Stimulated activated CD4-positive, alpha-beta T cell treated with anti-CD3 and anti-CD28 coated beads, Interleukin-1b, Interleukin-23, amount 100 ng/mL, for 1 hour (primary cell): ENCODE measurements at regions not wholly inside any gene's neighbourhood (a gene's known extent, or its start where the extent isn't known, plus 50 kb on each side); places are given as distances from the start of the nearest gene placed in this dataset.

Source experiments
- DNase-seq, 2 donors: peaks; one replicate each; pipeline ENCODE4 v3.0.0-alpha.2; 2020; ENCODE audit warnings: low read depth in 2 of 2

DNA sequence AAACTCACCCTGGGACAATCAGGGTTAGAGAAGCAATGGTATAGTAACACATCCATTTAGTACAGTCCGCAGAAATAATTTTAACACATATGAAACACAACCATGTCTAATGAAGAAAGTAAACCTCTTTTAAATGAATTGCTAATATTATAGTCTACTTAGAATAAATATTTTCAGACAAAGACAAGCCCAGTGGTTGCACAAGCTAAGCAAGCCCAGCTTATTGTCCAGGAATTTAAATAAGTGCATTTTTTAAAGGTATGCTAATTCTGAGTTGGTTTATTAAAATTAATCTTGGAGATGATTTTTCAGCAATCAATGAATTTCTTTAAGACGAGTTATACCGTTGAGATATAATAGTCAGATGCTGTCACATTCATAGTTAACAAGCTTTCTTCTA lies 118.8 kb upstream of the BLID start:
- no peak for DNase-seq

DNA sequence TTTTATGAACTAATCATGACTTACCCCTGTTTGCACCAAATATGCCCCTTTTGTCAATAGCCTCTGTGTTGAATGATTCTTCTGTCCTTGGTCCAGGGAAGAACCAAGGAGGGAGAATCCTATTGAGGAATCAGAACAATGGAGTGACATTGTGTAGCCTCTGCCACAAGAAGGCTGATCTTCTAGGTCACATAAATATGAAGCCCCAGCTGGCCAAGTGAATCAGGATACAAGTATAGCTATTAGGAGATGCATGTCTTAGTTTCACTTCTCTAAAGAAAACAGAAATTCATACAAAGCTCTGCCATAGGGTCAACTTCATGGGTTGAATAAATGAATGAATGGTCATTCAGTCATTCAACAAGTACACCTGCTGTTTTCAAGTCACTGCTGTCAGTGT lies 118.2 kb upstream of the BLID start:
- DNase-seq: no peak

DNA sequence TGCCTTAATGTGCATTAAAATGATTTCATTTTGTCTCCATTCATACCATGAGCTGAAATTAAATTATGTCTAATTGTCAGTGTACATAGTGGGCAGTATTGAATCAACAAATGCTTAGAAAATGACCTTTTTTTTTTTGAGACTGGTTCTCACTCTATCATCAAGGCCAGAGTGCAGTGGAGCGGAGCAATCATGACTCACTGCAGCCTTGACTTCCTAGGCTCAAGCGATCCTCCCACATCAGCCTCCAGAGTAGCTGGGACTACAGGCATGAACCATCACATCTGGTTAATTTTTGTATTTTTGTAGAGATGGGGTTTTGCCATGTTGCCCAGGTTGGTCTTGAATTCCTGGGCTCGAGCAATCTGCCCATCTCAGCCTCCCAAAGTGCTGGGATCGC lies 117.0 kb upstream of the BLID start:
- DNase-seq: no peak

DNA sequence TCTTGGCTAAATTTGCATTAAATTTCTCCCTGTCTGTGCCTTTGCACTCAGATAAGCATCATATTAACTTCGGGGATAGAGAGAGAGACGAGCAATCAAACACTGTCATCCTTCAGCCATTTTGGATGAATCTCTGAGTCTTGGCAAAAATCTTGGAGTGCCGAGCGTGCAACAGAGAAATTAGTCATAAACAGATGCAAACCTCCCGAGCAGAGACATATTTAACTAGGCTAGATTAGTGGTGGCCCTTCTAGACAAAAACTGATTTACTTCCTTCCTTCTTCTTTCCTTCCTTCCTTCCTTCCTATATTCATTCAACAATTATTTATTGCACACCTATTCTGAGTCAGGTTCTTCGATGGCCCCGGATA lies 114.4 kb upstream of the BLID start:
- DNase-seq: no peak

DNA sequence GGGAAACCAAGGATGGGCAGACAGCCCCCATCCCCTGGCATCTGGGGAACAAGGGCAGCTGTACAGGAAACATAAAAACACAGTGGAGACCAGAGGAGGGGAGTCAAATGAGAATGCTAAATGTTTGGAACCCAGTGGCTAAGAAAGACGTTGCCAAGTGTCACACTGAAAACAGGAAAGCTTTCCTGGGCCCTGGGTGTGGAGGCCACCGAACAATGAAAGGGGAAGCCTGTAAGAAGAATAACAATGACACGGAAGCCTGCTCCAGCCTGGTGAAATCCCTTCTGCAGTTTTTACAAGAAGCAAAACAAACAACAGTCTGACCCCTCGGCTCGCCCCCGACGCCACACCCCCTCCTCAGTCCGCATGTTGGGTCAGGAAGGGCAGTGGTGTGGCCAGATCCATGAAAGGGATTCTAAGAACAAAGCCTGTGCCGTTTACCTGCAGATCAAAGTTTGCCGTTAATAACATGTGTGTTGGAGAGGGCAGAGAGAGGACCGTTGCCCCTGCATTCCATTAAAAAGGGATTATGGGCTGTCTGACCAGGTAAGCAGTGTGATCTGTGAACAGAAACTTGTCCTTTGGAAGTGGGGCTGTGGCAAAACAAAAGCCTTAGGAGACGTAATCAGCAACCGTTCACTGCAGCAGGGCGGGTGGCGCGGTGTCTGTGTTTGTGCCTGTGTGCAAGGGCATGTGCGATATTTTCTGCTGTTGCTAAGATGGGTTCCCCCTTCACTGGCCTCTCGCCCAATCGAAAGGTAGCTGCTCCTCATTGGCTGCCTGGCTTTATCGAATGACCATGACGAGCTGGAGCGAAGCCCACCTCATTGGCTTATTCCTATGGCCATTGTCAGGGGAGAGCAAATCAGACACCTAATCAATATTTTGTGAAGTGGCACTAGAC lies 113.7 kb upstream of the BLID start:
- DNase-seq: no peak

DNA sequence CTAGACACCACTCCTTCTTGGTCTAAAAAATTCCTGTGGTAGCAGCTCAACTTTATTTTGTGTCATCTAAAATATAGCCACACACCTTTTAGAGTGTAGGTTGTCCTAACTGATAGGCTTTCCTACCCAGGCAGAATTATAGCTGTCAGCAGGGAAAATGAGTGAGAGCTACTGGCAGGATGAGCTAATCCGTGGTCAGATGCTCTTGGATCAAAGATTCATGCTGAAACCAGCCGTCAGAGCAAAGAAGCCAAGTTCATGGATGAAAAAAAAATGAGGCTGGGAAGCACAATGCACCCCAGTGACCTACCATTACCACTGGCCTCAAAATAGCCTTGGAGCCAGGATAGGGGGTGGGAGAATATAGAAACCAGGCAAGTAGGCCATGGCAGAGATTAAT lies 113.1 kb upstream of the BLID start:
- DNase-seq: no peak

DNA sequence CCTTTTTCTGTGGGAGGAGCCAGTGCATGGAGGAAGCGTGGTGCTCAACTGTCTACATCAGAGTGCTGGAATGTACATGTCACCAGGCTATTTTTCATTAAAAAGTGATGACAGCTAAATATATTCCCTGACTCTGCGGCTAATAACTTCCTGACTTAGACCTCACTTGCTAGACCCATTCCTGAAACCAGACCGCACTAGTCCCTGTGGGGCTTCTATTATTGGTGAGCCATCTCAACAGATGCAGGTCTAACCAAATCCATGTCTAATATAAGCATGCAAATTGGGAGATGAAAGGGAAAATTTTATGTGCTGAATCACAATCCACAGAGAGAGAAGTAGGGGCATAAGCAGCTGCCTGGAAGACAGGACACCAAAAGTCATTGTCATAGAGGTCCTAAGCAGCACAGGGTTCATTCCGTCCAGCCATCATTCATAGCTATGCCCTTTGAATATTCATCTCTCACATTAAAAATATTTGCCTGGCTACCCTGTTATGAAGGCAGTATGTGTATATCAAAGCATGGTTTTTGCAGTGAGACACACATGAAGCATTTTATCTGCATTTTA lies 110.9 kb upstream of the BLID start:
- DNase-seq: no peak

DNA sequence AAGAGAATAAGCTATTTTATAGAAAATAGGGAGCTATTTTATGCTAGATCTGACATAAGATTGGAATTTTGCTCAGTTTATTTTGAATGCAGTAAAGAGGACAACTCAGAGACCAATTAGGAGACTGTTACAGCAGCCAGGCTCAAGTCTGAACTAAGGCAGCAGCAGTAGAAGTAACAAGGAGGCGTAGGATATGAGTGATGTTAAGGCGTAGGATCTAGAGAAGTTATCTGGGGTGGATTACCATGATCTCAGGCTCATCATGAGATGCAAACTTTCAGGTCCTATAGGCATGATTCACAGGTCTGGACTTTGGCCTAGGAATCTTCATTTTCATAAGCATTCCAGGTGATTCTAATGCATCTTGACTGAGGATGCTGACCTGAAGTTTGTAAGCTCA lies 108.9 kb upstream of the BLID start:
- DNase-seq: no peak

DNA sequence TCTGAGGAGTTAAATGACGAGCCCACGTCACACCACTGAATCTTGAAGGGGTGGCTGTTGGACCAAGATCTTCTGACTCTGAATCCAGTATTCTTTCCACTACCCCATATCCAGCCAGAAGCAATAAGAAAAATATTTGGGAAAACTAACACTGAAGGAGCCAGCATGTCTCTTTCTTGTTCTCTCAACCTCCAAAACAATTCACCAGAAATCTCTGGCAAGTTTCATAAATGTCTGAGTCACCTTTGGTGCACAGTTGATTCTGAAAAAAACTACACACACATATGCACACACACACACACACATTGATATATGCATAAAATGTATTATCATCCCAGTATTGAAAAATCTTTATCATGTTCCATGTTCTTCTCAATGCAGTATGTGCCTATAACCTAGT lies 104.3 kb upstream of the BLID start:
- DNase-seq: no peak

DNA sequence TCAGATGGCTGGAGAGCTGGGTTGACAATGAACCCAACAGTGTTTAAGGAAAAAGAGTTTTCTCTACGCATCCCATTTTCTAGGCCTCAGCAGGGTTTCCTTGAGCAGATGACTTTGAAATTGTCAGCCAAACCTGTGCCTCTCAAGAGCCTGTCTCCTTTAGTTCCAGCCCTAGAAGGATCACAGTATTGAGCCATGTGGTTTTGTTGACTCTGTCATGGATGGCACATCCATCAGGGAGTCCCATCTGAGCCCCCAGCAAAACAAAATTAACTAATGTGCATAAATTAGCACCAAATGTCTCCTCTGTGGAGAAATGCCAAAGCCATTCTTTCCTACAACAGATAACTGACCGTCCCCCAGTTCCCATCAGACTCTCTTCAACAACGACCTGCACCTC lies 103.8 kb upstream of the BLID start:
- DNase-seq: no peak

DNA sequence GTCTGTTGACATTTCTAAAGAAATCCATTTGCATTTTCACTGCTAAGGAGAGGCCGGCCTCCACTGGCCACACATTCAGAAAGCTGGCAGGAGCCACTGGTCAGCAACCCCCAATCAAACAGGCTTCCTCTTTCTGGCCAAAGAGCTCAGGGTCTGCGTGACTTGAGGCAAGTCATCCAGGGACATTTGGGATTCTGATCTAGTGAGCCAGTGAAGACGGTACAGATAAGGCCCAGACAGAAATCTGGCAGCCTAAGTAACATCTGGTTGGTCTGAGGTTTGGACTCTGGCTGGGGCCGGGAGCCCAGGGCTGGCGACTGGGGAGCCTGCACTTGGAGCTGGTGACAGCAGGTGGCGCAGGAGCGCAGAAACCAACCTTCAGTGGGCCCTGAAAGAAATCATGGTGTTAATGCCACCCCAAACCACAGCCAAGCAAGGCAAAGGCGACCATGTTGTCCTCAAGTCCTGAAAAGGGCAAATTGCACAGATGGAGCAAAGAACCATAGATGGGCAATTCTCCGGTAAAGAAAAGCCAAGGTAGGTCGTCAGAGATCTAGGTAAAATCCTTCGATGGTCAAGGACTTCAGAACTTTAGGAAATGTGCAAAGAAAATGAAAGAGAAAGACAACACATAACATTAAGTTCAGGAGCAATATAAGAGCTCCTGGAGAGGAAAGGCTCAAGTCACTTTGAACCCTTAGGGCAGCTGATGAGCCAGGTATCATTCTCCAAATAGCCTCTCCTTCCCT lies 99.4 kb upstream of the BLID start:
- no peak for DNase-seq

DNA sequence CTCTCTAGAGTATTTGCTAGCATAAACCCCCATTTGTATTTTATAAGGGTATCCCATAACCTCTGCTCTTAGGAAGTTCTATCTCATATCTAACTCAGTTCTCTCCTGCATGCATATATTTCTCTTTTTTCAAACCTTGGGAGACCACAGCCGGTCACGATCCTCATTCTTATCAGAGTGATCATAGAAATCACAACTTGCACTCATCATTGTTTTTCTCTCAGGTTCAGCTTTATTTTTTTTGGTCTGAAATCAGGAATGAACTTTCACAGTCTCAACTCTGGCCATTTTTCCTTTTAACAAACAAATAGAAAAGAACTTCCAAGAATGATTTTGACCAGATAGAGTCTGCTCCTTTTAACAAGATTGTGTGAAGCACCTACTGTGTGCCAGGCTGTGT lies 98.6 kb upstream of the BLID start:
- DNase-seq: no peak

DNA sequence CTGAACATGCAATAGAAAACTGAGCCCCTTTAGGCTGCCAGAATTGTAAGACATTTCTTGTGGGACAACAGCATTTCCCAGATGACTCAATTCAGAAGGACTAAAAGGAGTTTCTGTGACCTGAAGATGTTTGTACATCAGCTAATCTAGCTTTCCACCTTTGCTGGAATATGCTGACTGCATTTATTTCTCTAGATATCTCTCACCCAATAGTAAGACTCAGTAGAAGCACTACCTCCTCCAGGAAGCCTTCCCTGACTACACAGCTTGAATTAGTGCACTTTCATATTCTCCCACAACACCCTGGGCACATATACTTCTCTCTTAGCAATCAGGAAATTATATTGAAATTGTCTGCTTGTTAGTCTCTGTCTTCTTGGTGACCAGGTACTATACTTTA lies 98.1 kb upstream of the BLID start:
- no peak for DNase-seq

DNA sequence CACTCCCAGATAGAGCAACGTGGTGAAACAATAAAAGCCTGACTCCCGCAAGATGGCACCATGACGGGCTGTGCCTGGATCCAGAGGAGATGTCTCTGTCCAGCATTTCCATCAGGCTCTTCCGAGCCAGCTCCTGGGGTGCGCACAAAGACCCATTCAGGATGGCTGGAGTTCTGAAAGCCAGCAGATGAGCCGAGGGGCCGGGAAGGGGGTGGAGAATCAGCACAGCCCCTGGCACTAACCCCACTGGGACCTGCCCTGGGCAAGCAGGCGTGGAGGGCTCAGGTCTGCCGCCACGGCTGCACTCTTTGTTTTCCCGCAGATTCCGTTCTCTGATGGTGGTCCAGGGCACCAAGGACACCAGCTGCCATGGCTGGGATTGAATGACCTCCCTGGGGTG lies 97.2 kb upstream of the BLID start:
- DNase-seq: no peak

DNA sequence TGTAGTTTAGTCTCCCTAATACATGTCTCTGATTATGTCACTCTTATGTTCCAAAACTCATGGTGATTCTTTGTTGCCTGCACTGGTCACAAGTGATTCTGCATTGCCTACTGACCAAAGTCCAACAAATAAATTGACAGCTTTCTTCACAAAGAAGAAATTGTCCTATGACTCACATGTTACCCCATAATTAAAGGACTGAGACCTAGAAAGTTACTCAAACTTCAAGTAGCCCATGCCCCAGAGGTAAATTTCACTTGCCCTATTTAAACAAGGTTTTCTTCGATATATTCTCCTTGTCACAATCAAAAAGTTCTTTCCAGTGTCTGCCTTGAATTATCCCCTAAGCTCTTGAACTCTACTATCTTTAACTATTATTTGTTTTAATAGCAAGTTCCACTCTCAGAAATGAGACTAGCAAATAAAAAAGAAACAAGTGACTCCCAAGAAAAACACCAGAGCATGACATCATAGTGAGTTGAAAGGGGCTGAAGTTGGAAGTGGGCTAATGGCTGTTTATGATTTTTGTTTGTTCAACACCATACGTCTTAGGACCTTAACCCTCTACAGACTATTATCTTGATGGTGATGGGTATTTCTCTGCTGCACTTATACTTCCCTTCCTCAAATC lies 94.5 kb upstream of the BLID start:
- DNase-seq: no peak

DNA sequence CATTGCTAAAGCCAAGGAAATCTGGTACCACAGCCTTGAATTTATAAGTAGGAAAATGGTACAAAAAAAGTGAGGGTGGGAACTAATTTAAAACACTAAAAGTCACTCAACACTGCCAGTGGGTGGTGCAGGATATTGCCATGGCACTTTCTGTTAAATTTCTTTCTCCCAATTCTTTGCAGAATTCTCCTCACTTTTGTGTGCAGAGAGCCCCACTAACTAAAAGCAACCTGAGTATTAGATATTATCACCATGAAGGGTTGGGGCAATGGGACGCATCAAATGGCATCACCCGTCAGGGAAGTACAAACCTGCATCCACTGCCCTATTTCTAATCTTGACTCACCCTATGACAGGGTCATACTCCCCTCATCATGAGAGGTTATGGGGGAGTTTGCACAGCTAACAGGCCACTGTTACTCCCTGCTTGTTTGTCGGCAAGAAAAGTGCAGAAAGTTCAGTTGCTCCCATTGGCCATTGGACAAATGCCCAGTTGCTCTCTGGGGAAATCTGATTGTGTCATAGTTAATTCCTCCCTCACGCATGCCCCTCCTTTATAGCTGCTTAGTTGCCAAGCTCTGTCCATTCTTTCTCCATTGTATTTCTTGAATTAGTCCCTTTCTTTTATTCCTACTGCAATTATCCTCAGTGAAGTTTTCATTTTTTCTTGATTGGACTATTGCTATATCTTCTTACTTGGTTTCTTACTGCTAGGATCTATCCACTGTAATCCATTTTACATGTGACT lies 93.8 kb upstream of the BLID start:
- DNase-seq: no peak

DNA sequence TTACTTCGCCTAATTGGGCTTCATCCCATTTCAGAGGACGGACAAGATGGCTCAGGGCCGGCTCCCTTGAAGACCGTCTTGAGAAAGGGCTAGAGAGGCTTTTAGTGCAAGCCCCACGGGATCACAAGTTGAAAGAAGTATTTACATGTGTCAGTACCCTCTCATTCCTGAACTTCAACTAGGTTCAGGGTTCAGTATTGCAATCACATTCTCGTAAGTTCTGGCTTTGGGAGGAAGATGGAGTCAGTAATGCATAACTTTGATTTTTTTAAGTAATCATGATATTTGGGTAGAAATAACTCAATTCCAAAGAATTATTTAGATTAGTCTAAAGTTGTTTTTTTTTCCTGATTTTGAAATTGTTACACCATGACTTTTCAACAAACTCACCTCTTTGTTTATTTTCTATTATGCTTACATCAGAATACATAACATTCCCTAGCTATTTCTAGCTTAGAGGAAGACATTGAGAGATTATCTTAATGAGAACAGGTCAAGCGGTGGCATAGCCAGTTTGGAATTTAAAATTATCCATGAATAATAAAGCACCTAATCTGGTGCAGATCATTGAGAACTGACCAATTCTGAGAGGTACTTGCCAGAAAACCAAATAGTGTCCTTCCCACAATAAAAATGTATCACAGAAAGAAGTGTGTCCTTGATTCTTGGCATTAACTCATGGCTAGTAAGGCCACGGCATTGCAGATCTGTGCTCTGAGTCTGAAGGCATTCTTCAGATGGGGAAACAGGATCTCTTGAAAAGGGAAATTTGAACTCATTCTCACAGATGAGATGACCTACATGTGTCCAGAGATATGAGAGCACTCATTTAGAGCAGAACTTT lies 92.1 kb upstream of the BLID start:
- no peak for DNase-seq

DNA sequence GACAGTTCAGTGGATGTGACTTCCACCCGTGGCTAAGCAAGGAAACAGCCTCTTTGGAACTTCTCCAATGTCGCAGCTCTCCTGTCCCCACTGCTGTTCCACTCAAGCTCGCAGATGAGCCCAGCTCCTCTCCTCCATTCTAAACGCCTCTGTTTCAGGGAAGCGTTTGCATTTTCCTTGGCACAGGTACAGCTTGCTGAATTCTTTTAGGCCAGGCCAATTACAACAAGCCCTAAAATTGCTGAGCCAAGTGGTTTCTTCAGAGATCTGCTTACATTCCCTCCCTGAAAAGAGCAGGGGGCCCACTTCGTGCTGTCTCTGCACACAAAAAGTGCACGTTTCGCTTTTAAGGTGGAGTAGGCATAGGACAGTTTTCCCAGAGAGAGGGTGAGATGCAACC lies 91.5 kb upstream of the BLID start:
- DNase-seq: no peak

DNA sequence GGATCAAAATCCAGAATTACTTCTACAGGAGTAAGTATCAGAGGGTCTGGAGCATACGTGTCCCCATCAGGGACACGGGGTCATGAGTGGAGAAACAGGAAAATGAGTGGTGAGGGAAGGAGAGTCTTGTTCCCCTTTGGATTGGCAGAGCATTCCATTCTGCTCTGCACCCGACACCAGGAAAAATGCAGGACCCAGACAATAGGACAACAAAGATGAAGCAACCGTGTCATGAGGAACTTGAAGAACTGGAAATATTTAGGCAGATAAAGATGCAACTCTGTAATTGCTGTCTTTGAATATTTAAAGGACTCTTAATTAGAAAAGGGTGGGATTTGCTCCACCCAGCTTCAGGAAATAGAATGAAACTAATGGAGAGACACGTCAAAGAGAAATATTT lies 89.0 kb upstream of the BLID start:
- DNase-seq: no peak

DNA sequence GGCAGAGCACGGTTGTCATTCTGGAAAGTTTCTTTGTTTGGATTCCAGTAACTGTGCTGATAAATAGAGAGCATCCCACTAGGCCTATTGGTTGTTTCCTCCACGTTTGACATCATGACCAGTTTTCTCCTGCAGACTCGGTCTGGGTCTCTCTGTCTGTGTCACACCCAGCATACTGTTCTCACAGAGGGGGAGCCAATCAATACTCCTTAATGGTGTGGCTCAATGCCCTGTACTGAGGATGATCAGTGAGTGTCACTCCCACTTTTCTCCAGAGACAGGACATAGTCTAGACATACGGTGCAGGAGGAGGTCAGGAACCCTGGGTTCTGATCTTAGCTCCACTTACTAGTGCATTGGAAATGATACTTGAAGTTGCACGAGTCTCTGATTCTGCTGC lies 88.2 kb upstream of the BLID start:
- DNase-seq: no peak

DNA sequence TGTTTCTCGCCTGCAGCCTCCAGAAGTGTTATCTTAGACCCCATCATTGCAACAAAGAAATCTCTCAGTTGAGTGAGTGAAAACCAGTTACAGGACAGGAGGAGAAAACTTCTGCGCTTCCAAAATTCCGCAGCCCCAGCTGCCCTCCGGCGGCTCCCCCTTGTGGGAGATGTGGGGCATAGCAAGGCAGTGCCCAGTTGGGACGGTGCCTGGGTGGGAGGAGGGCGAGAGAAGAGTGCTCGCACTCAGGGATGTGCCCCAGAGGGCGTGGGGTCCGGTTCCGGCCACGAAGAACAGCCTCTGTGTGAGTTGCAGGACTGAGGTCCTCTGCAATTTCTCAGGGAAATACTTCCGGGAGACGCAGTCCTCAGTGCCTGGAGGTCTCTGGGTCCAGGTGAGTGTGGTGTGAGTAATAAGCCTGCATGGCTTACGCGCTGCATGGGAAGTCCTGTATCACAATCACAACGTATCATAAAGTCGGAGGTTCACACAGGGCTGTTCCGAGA lies 87.0 kb upstream of the BLID start:
- DNase-seq: no peak
